Breast epithelium (tissue), 3 donors: ENCODE measurements at regions not wholly inside any gene's neighbourhood (a gene's known extent, or its start where the extent isn't known, plus 50 kb on each side); places are given as distances from the start of the nearest gene placed in this dataset.

Source experiments
- POLR2A ChIP-seq: fragments of 450-650 bp; IDR thresholded peaks from one replicate; pipeline ENCODE4 v1.6.1; 2016; ENCODE audit warnings: antibody characterized with exemption, mild to moderate bottlenecking, moderate library complexity
- TF ChIP-seq, protein P1 (sequence below), 3 donors: fragments of 450-650 bp; IDR thresholded peaks; one replicate each; pipeline ENCODE4 v1.5.1; 2016 to 2017; ENCODE audit warnings: antibody characterized with exemption in 3 of 3, mild to moderate bottlenecking in 3 of 3, moderate library complexity in 3 of 3

DNA sequence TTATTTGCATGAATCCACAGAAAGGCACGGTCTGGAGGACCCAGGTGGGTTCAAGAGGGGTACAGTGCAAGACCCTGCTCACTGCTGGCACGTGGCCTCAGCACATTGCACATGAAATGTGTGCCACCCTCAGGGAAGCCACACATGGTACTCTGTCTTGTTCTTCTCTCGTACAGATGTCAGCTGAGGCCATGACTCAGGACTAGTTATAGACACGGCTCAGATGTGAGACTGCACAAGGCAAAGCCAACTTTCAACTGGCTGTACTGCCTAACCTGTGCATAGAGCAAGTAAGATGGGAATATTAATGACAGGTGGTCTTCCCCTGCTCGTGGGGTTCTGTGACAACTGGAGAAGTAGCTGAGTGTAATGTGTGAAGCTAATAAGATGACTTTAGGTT is 249.4 kb upstream of the CTBP2 start:
- no peak for TF ChIP-seq POLR2A
- TF ChIP-seq, protein P1, sequence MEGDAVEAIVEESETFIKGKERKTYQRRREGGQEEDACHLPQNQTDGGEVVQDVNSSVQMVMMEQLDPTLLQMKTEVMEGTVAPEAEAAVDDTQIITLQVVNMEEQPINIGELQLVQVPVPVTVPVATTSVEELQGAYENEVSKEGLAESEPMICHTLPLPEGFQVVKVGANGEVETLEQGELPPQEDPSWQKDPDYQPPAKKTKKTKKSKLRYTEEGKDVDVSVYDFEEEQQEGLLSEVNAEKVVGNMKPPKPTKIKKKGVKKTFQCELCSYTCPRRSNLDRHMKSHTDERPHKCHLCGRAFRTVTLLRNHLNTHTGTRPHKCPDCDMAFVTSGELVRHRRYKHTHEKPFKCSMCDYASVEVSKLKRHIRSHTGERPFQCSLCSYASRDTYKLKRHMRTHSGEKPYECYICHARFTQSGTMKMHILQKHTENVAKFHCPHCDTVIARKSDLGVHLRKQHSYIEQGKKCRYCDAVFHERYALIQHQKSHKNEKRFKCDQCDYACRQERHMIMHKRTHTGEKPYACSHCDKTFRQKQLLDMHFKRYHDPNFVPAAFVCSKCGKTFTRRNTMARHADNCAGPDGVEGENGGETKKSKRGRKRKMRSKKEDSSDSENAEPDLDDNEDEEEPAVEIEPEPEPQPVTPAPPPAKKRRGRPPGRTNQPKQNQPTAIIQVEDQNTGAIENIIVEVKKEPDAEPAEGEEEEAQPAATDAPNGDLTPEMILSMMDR (IDR thresholded peaks at IDR 0.05), result no peak
